ENCODE measurements at regions not wholly inside any gene's neighbourhood (a gene's known extent, or its start where the extent isn't known, plus 50 kb on each side); places are given as distances from the start of the nearest gene placed in this dataset.

- no peaks in the 10 kb centered on the region for H3K27me3 ChIP-seq (ENCODE audit: control insufficient read depth, low read length)
- H3K4me1 ChIP-seq (ENCODE audit: control insufficient read depth, low read length), result no peaks in the 10 kb centered on the region
- H4K20me1 ChIP-seq (ENCODE audit: control insufficient read depth, insufficient read depth, low read depth, low read length), result no peaks in the 10 kb centered on the region
- TF ChIP-seq CTCF (IDR thresholded peaks at IDR 0.05; ENCODE audit: low read depth, low read length, poor library complexity, severe bottlenecking), result no peak
- no peak for TF ChIP-seq EZH2phosphoT487 (IDR thresholded peaks at IDR 0.05; ENCODE audit: borderline replicate concordance, low read length)
- no peaks in the 10 kb centered on the region for H3K9me3 ChIP-seq (ENCODE audit: control insufficient read depth, insufficient read depth, low read length)
- no peaks in the 10 kb centered on the region for H3K36me3 ChIP-seq (ENCODE audit: control insufficient read depth, low read length)
- no peaks in the 10 kb centered on the region for H3F3A ChIP-seq (ENCODE audit: control insufficient read depth, insufficient read depth)
- no peak overlapping the region for H3K4me3 ChIP-seq (ENCODE audit: low read length)
- H3K4me2 ChIP-seq (ENCODE audit: low read length), result no peak overlapping the region
- no peak overlapping the region for H3K27ac ChIP-seq (ENCODE audit: low read depth, low read length)
- no peaks in the 10 kb centered on the region for H3K79me2 ChIP-seq (ENCODE audit: control insufficient read depth, low read length)
- H3K9me2 ChIP-seq (replicated peaks; ENCODE audit: control insufficient read depth, low read length), result no peaks in the 10 kb centered on the region
Observed at GRCh38 chr2:14143435-14143834, 489.1 kb upstream of the LRATD1 start.

DNA sequence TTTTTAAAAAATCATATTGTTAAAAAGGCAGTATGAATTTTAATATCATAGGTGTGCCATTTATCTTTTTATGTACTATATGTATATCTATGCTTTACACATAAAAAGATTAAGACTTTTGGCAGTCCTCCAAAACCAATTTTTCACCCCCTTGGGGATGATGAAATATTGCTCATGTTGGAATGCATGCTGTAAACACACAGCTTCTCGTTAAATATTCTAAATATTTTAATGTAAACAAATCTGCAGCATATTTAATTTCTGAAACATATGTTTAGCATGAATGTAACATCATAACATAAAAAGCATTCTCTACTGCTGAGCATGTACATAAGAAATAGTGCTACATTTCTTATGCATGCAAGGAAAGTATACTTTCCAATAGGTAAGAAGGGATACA lies 484.3 kb upstream of the LRATD1 start:
- Histone ChIP-seq H3K4me2 (ENCODE audit: low read length) (no peak overlapping the region), H3K27ac (ENCODE audit: low read depth, low read length) (no peak overlapping the region), H3F3A (ENCODE audit: control insufficient read depth, insufficient read depth) (no peaks in the 10 kb centered on the region), H3K4me1 (ENCODE audit: control insufficient read depth, low read length) (no peaks in the 10 kb centered on the region), H3K9me2 (replicated peaks; ENCODE audit: control insufficient read depth, low read length) (no peaks in the 10 kb centered on the region), H3K4me3 (ENCODE audit: low read length) (no peak overlapping the region), H3K27me3 (ENCODE audit: control insufficient read depth, low read length) (no peaks in the 10 kb centered on the region), H3K36me3 (ENCODE audit: control insufficient read depth, low read length) (no peaks in the 10 kb centered on the region), H4K20me1 (ENCODE audit: control insufficient read depth, insufficient read depth, low read depth, low read length) (no peaks in the 10 kb centered on the region), H3K9me3 (ENCODE audit: control insufficient read depth, insufficient read depth, low read length) (no peaks in the 10 kb centered on the region), H3K79me2 (ENCODE audit: control insufficient read depth, low read length) (no peaks in the 10 kb centered on the region)
- TF ChIP-seq CTCF (IDR thresholded peaks at IDR 0.05; ENCODE audit: low read depth, low read length, poor library complexity, severe bottlenecking) (no peak), EZH2phosphoT487 (IDR thresholded peaks at IDR 0.05; ENCODE audit: borderline replicate concordance, low read length) (no peak)

- no peaks in the 10 kb centered on the region for H3F3A ChIP-seq (ENCODE audit: control insufficient read depth, insufficient read depth)
- H3K36me3 ChIP-seq (ENCODE audit: control insufficient read depth, low read length), result no peaks in the 10 kb centered on the region
- no peaks in the 10 kb centered on the region for H3K27me3 ChIP-seq (ENCODE audit: control insufficient read depth, low read length)
- no peaks in the 10 kb centered on the region for H3K9me3 ChIP-seq (ENCODE audit: control insufficient read depth, insufficient read depth, low read length)
- TF ChIP-seq CTCF (IDR thresholded peaks at IDR 0.05; ENCODE audit: low read depth, low read length, poor library complexity, severe bottlenecking) (no peak), EZH2phosphoT487 (IDR thresholded peaks at IDR 0.05; ENCODE audit: borderline replicate concordance, low read length) (no peak)
- H3K27ac ChIP-seq (ENCODE audit: low read depth, low read length), result no peak overlapping the region
- H4K20me1 ChIP-seq (ENCODE audit: control insufficient read depth, insufficient read depth, low read depth, low read length), result no peaks in the 10 kb centered on the region
- no peak overlapping the region for H3K4me3 ChIP-seq (ENCODE audit: low read length)
- H3K4me2 ChIP-seq (ENCODE audit: low read length), result no peak overlapping the region
- H3K4me1 ChIP-seq (ENCODE audit: control insufficient read depth, low read length), result no peaks in the 10 kb centered on the region
- H3K79me2 ChIP-seq (ENCODE audit: control insufficient read depth, low read length), result no peaks in the 10 kb centered on the region
- H3K9me2 ChIP-seq (replicated peaks; ENCODE audit: control insufficient read depth, low read length), result no peaks in the 10 kb centered on the region
Observed at GRCh38 chr2:14157816-14158215, 474.7 kb upstream of the LRATD1 start.

DNA sequence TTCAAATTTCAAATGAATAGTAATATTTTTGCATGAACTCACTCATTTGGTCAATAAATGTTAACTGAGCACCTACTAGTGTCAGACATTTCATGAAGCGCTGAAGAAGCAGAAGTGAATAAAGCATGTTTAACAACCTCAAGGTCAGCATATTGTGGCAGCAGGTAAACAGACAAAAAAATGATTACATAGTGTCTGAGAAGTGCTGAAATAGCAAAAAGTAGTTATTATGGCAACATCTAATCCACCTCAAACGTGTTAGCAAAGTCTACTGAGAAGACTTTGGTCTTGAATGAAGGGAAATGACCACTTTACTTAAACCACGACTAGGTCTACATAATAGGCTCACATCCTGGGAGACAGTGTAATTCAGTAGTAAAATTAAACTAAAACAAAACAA lies 452.2 kb upstream of the LRATD1 start:
- H3K4me3 ChIP-seq (ENCODE audit: low read length), result no peak overlapping the region
- no peaks in the 10 kb centered on the region for H3F3A ChIP-seq (ENCODE audit: control insufficient read depth, insufficient read depth)
- no peaks in the 10 kb centered on the region for H3K27me3 ChIP-seq (ENCODE audit: control insufficient read depth, low read length)
- H4K20me1 ChIP-seq (ENCODE audit: control insufficient read depth, insufficient read depth, low read depth, low read length), result no peaks in the 10 kb centered on the region
- no peaks in the 10 kb centered on the region for H3K4me1 ChIP-seq (ENCODE audit: control insufficient read depth, low read length)
- H3K9me2 ChIP-seq (replicated peaks; ENCODE audit: control insufficient read depth, low read length), result no peaks in the 10 kb centered on the region
- H3K79me2 ChIP-seq (ENCODE audit: control insufficient read depth, low read length), result no peaks in the 10 kb centered on the region
- no peaks in the 10 kb centered on the region; the same call in 1 of the 2 replicates for H3K9me3 ChIP-seq (ENCODE audit: control insufficient read depth, insufficient read depth, low read length)
- H3K36me3 ChIP-seq (ENCODE audit: control insufficient read depth, low read length), result no peaks in the 10 kb centered on the region
- H3K4me2 ChIP-seq (ENCODE audit: low read length), result no peak overlapping the region
- no peak for TF ChIP-seq CTCF (IDR thresholded peaks at IDR 0.05; ENCODE audit: low read depth, low read length, poor library complexity, severe bottlenecking)
- no peak for TF ChIP-seq EZH2phosphoT487 (IDR thresholded peaks at IDR 0.05; ENCODE audit: borderline replicate concordance, low read length)
- H3K27ac ChIP-seq (ENCODE audit: low read depth, low read length), result no peak overlapping the region

Data from DOHH2 (cell line).